ENCODE measurements at regions not wholly inside any gene's neighbourhood (a gene's known extent, or its start where the extent isn't known, plus 50 kb on each side); places are given as distances from the start of the nearest gene placed in this dataset.
"Not testable (repeated sequence)": the region's sequence is repeated elsewhere in the genome, so short reads cannot be mapped to it uniquely, and the experiment has no call there.

GRCh38 chr10:11691319-11691755 lies 50.8 kb upstream of the ECHDC3 start:
- no peak for DNase-seq (ENCODE audit: low spot score)

GRCh38 chr10:11689945-11690736 lies 52.0 kb upstream of the ECHDC3 start:
- no peak for DNase-seq (ENCODE audit: low spot score)

- DNase-seq (ENCODE audit: low spot score) = not testable (repeated sequence)
Measured at GRCh38 chr10:11688448-11688795, 53.8 kb upstream of the ECHDC3 start.

- no peak for DNase-seq (ENCODE audit: low spot score)
Measured at GRCh38 chr10:11687779-11688447, 54.3 kb upstream of the ECHDC3 start.

GRCh38 chr10:11687357-11687771 lies 54.8 kb upstream of the ECHDC3 start:
- no peak for DNase-seq (ENCODE audit: low spot score)

DNA sequence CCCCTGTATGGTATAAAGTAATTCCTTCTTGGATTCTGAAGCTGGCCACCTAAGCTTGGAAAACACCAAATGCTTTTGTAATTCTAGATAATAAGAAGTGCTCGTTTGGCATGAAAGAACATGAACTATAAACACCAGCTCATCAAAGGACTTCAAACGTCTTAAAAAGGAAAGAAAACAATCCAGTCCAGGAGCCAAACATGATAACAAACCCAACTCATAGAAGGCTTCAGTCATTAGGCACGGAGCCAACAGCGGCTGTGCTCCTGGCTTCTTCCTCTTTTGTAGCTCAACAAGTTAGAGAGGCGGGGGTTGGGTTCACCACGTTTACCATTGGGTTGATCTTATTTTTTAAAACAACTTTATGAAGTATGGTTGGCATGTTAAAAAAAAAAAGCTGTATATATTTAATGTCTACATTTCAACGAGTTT lies 56.4 kb upstream of the ECHDC3 start:
- peak; percentile 53 for DNase-seq (ENCODE audit: low spot score)

- peak; percentile 77 for DNase-seq (ENCODE audit: low spot score)
Measured at GRCh38 chr10:11684717-11685645, 57.2 kb upstream of the ECHDC3 start.

DNA sequence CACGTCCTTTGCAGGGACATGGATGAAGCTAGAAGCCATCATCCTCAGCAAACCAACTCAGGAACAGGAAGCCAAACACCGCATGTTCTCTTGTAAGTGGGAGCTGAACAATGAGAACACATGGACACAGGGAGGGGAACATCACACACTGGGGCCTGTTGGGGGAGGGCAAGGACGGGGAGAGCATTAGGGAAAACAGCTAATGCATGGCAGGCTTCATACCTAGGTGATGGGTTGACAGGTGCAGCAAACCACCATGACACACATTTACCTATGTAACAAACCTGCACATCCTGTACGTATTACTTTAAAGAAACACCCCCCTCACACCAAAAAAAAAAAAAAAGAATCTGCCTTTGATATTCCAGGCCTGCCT lies 57.9 kb upstream of the ECHDC3 start:
- DNase-seq (ENCODE audit: low spot score) = peak; percentile 35

GRCh38 chr10:11683529-11684320 lies 58.5 kb upstream of the ECHDC3 start:
- no peak for DNase-seq (ENCODE audit: low spot score)

DNA sequence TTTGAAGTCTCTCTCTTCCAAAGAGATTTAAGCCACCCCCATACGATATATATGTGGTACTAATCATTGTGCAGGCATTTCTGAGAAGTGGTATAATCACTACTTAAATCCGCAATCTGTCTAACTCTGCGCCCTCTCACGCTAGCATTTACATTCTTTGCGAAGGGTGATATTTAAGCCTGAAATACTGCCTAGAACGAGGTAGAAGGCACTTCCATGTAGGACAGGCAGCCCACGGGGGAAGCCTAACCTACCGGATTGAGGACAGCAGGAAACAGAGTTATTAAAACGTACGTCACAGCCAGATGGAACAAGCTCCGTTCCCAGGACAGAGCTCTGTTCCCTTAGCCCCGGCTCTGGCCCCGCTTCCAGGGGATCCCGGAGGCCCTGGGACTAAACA lies 59.3 kb upstream of the ECHDC3 start:
- DNase-seq (ENCODE audit: low spot score) = no peak

DNA sequence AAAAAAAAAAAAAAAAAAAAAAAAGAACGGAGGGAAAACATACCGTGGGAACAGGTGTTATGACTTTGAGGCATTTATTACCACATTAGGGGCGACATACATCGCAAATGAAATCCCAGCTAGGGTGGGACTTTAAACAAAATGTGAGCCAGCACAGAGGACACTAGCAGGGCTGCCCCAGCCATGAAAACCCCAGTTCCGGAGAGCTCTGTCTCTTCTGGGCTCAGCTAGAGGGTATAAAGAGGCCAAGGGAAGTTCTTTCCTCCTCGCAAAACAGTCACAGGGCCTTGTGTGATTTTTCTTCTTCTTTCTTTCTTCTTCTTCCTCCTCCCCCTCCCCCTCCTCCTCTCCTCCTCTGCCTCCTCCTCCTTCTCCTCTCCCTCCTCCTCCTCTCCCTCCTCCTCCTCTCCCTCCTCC lies 59.9 kb upstream of the ECHDC3 start:
- no peak for DNase-seq (ENCODE audit: low spot score)

DNA sequence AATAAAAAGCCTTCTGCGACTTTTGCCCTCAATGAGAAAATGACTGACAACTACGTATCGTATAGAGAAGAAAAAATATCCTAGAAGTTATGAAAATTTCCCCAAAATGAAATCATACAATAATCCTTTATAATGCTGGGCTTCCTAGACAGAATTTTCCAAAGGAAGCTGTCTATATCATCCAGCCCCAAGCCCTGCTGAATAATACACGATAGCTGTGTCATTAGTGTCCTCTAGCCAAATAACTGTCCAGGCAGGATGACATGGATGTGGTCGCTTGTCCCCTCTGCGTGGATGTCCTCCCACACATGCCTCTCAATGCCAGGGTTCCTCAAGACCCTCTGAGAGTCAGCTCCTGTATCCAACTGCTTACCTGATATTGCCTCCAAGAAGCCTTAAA lies 61.7 kb upstream of the ECHDC3 start:
- DNase-seq (ENCODE audit: low spot score) = no peak

DNA sequence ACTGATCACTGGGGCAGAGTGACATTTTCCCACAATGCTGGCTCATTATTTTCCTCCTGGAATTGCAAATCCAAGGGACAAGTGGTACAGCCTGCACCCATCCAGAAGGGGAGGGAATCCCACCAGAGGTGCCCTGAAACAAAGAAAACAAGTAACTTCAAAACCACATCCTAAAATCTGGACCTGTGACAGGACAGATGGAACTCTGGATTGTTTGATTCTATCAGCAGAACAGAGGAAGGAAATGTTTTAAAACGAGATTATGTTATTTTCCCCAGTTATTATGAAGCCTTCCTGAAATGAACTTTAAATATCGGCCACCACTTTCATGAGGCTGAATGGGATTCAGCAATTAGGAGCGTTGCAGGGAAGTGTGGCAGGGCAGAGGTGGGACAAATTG lies 62.2 kb upstream of the ECHDC3 start:
- no peak for DNase-seq (ENCODE audit: low spot score)

DNA sequence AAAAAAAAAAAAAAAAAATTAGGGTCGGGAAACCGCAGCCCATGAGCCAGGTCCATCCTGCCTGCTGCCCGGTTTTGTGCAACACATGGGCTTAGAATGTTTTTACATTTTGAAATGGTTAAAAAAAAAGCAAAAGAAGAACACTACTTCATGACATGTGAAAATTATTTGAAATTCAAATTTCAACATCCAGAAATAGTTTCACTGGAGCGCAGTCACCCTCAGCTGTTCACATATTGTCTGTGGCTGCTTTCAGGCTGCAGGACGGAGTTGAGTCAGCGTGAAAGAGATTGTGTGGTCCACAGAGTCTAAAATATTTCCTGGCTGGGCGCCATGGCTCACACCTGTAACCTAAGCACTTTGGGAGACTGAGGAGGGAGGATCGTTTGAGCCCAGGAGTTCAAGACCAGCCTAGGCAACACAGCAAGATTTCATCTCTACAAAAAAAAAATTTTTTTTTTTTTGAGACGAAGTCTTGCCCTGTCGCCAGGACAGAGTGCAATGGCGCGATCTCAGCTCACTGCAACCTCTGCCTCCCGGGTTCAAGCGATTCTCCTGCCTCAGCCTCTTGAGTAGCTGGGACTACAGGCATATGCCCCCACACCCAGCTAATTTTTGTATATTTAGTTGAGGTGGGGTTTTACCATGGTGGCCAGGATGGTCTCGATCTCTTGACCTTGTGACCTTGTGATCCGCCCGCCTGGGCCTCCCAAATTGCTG lies 63.9 kb upstream of the ECHDC3 start:
- no peak for DNase-seq (ENCODE audit: low spot score)

DNA sequence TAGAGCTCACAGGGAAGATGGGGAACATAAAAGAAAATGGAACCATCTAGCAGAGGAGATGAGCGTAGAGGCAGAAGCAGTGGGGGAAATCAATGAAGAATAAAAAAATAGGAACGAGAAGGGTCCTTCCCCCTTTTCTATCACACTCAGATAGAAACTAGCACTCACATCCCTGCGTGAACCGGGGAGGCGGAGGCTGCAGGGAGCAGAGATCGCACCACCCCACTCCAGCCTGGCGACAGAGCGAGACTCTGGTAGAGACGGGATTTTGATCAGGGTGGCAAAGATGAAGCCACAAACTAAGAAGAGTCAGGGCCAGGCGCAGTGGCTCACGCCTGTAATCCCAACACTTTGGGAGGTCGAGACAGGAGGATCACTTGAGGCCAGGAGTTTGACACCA lies 64.7 kb upstream of the ECHDC3 start:
- no peak for DNase-seq (ENCODE audit: low spot score)

DNA sequence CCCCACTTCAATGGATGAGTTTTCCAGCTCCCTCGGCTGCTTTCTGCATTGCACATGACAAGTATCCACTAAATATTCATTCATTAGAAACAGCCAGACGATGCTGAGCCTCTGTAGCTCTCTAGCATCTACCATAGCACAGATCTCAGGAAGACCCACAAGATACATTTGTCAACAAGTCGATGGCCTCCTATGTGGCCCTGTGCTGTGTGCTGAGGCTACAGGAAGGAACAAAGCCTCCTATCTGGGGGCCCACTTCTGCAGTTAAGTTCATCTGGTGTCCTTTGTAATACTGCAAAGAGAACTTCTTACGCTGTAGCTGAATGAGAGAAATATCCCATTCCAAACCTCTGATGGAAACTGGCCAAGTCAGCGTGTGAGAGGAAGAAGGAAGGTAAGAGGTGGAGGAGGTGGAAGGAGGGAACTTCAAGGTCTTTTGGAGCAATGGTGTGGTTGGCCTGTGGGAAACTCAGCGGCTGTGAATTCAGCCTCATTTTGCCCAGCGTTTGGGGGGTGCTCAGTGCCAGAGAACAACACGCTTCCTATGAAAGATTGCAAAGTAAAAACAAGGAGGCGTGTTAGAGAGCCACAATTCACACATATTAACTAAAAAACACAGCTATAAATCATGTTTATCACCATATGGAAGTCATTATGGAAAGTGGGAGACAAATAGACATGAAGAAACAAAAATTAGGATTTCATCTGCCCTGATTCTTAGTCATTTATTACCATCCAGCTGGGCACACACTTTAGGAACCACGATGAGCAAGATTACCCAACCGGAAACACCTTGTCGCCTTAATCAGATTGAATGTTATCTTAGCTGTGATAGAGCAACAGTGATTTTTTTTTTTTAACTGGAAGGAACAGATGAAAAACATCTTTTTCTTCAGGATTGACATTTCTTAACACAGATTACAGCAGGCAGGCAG lies 62.2 kb upstream of the USP6NL start:
- no peak for DNase-seq (ENCODE audit: low spot score)

- DNase-seq (ENCODE audit: low spot score) = no peak
Measured at GRCh38 chr10:11672836-11673235, 61.4 kb upstream of the USP6NL start.

DNA sequence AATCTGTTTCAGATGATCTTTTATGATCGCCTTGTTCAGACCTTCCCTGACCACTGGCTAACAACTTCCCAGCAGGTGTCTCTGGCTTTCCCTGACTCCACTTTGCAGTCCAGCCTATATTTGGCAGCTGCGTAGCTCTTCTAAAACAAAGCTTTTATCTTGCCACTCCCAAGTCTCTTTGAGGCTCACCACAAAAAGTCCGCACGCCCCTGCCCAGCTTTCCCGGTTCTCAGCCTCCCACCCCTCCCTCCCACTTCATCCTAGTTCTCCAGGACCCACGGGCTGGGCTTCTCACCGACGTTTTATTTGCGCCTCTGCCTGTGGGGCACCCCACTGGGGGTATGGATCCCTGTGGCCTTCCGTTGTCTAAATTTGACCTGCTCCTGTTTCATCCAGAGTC lies 58.9 kb upstream of the USP6NL start:
- DNase-seq (ENCODE audit: low spot score) = no peak

DNA sequence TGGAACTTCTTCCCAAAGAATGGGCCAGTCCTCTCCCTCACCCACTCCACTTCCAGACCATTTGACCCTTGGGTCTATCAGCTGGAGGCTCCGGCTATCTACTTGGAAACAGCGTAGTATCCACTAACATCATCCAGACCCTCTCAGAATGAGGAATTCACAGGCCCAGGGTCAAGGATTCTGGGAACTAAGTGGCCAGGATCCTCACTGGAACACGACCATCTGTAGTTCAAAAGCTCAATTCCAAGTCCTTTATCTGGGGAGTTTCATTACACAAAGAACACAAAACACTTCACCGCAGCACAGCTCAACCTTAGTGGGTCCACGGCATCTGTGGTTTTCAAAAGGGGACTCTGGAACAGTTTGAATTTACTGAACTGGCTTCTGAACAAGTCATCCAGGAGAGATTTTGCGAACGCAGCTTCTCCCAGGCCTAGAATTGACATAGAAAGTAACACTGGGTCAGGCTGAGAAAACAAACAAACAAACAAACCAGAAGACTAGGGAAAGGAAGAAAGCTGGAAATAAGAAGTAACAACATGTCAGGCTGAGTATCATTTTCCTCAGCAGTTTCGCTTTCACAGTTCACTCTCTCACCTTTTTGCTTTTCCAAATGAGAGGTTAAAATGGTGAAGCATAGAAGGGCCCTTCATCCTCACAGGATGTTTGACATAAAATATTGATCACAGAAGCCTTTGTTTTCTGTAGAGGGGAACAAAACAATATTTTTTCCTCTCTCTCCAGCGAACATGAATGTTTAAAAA lies 57.6 kb upstream of the USP6NL start:
- DNase-seq (ENCODE audit: low spot score) = no peak
